Gastroesophageal sphincter (tissue), 3 donors: ENCODE measurements at regions not wholly inside any gene's neighbourhood (a gene's known extent, or its start where the extent isn't known, plus 50 kb on each side); places are given as distances from the start of the nearest gene placed in this dataset.

ENCODE experiments used
- POLR2A ChIP-seq, 2 donors: fragments of 450-650 bp; IDR thresholded peaks; one replicate each; pipeline ENCODE4 v1.6.1; 2017; ENCODE audit warnings: antibody characterized with exemption in 2 of 2, mild to moderate bottlenecking in 2 of 2, moderate library complexity in 1 of 2
- TF ChIP-seq, protein P1 (sequence below), 4 experiments: fragments of 200-600 bp in 2 of 4; fragments of 450-650 bp in 2 of 4; sonication (generic) in 1 of 4; IDR thresholded peaks; one replicate each; pipeline ENCODE4 v1.5.1; 2017 to 2019; ENCODE audit warnings: antibody characterized with exemption in 4 of 4, mild to moderate bottlenecking in 2 of 4, moderate library complexity in 2 of 4

DNA sequence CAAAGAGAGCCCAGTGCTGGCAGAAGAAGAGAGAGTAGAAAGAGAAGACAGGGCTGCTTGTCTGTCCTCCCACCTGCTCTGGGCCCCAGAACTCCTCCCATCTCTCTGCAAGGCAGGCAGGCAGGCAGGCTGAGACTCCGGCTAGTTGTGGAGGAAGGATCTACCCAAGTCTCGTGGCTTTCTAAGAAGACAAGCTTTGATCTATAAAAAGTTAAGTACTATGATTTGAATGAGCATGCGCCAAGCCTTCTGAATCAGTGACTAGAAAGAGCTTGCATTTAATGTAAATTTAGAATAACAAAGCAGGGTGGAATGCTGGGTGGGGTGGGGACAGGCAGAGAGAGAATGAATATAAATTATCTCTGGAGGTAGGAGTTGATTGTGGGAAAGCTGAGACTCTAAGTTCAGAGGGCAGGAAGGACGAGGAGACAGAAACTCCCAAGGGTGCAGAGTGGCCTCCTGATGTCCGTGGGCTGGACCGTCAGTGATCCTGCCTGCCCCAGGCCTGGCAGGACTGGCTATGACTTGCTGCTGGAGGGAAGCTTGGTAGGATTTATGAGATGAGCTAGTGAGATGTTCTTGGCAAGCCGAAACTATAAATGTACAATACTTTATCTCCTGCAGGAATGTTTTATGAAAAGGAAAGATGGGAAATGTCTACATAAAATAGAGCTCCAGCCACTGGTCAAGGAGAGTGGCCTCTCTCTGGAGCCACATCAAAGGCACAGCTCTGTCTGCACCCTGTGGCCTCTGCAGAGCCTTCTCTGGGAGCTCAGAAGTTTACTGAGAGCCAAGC, 447.5 kb downstream of the TNS1 start:
- TF ChIP-seq, protein P1, sequence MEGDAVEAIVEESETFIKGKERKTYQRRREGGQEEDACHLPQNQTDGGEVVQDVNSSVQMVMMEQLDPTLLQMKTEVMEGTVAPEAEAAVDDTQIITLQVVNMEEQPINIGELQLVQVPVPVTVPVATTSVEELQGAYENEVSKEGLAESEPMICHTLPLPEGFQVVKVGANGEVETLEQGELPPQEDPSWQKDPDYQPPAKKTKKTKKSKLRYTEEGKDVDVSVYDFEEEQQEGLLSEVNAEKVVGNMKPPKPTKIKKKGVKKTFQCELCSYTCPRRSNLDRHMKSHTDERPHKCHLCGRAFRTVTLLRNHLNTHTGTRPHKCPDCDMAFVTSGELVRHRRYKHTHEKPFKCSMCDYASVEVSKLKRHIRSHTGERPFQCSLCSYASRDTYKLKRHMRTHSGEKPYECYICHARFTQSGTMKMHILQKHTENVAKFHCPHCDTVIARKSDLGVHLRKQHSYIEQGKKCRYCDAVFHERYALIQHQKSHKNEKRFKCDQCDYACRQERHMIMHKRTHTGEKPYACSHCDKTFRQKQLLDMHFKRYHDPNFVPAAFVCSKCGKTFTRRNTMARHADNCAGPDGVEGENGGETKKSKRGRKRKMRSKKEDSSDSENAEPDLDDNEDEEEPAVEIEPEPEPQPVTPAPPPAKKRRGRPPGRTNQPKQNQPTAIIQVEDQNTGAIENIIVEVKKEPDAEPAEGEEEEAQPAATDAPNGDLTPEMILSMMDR (IDR thresholded peaks at IDR 0.05): no peak
- TF ChIP-seq POLR2A (IDR thresholded peaks at IDR 0.05): no peak
